ENCODE measurements at regions not wholly inside any gene's neighbourhood (a gene's known extent, or its start where the extent isn't known, plus 50 kb on each side); places are given as distances from the start of the nearest gene placed in this dataset.

- TF ChIP-seq POLR2A (IDR thresholded peaks at IDR 0.05) (no peak), CTCF (IDR thresholded peaks at IDR 0.05) (no peak)
Measured at GRCh38 chr2:217222309-217222910, 362.5 kb upstream of the TNP1 start.
